Stomach (tissue), 4 donors: ENCODE measurements at regions not wholly inside any gene's neighbourhood (a gene's known extent, or its start where the extent isn't known, plus 50 kb on each side); places are given as distances from the start of the nearest gene placed in this dataset.

Experiments
- POLR2A ChIP-seq, 4 donors: fragments of 450-650 bp; IDR thresholded peaks; one replicate each; pipeline ENCODE4 v1.6.1; 2016; ENCODE audit warnings: antibody characterized with exemption in 4 of 4, control low read depth in 2 of 4, mild to moderate bottlenecking in 1 of 4, moderate library complexity in 1 of 4
- POLR2AphosphoS5 ChIP-seq, 3 donors: sonication (generic); formaldehyde crosslinking; IDR thresholded peaks; one replicate each; pipeline ENCODE4 v1.6.1; 2016; ENCODE audit warnings: antibody characterized with exemption in 3 of 3
- TF ChIP-seq, protein P1 (sequence below), 7 experiments: fragments of 450-650 bp in 4 of 7; fragments of 200-600 bp in 3 of 7; sonication (generic) in 3 of 7; IDR thresholded peaks; one replicate each; pipeline ENCODE4 v1.5.1; 2016 to 2019; ENCODE audit warnings: antibody characterized with exemption in 7 of 7, control low read depth in 2 of 7, mild to moderate bottlenecking in 1 of 7

DNA sequence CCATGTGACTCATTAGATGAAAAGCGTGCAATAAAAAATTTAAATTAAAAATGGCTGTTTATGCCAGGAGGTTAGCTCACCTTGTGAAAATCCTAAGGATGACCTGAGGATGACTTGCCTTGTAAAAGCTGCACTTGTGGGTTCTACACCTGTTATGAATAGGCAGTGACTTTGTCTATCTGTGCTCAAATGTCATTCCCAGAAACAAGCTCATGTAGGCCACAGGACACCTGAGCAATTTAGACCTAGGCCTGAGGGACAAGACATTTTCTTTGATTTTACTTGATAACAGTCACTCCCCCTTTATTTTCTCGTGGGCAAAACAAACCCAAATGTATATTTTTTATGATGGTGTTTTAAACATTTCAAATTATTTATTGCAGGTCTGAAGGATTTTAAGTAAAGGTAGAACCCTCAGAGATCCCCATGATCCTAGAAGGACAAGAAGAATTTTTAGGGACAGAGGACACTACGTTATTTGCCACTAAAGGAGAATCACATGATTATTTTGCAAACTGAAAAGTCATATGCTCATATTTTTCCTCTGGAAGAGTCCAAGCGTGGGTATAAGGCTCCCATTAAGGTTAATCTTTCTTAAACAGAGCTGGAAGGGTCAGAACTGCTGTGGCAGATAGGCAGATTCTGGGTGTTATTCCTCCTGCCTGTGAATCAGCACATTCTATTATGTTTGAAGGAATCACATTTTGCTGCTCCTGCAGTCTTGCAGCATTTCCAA, 277.5 kb upstream of the MAN1A1 start:
- TF ChIP-seq, protein P1, sequence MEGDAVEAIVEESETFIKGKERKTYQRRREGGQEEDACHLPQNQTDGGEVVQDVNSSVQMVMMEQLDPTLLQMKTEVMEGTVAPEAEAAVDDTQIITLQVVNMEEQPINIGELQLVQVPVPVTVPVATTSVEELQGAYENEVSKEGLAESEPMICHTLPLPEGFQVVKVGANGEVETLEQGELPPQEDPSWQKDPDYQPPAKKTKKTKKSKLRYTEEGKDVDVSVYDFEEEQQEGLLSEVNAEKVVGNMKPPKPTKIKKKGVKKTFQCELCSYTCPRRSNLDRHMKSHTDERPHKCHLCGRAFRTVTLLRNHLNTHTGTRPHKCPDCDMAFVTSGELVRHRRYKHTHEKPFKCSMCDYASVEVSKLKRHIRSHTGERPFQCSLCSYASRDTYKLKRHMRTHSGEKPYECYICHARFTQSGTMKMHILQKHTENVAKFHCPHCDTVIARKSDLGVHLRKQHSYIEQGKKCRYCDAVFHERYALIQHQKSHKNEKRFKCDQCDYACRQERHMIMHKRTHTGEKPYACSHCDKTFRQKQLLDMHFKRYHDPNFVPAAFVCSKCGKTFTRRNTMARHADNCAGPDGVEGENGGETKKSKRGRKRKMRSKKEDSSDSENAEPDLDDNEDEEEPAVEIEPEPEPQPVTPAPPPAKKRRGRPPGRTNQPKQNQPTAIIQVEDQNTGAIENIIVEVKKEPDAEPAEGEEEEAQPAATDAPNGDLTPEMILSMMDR (IDR thresholded peaks at IDR 0.05) = no peak
- no peak for TF ChIP-seq POLR2A (IDR thresholded peaks at IDR 0.05)
- no peak for TF ChIP-seq POLR2AphosphoS5 (IDR thresholded peaks at IDR 0.05)
